ENCODE measurements at regions not wholly inside any gene's neighbourhood (a gene's known extent, or its start where the extent isn't known, plus 50 kb on each side); places are given as distances from the start of the nearest gene placed in this dataset.
"Not testable (repeated sequence)": the region's sequence is repeated elsewhere in the genome, so short reads cannot be mapped to it uniquely, and the experiment has no call there.

- DNase-seq: no peak
Observed at GRCh38 chr12:126404293-126404881, 1339.2 kb downstream of the AACS start.

GRCh38 chr12:126418400-126418799 is 1353.2 kb downstream of the AACS start:
- DNase-seq: no peak

- no peak for DNase-seq
Observed at GRCh38 chr12:126419131-126419530, 1353.9 kb downstream of the AACS start.

- no peak for DNase-seq
Observed at GRCh38 chr12:126424696-126425095, 1359.5 kb downstream of the AACS start.

GRCh38 chr12:126425264-126425663 is 1360.0 kb downstream of the AACS start:
- DNase-seq: no peak

- no peak for DNase-seq
Observed at GRCh38 chr12:126428769-126429168, 1363.5 kb downstream of the AACS start.

- no peak for DNase-seq
Observed at GRCh38 chr12:126430921-126431320, 1365.7 kb downstream of the AACS start.

- no peak for DNase-seq
Observed at GRCh38 chr12:126431767-126432166, 1366.5 kb downstream of the AACS start.

- no peak for DNase-seq
Observed at GRCh38 chr12:126432780-126433179, 1367.5 kb downstream of the AACS start.

- DNase-seq: no peak
Observed at GRCh38 chr12:126434412-126434985, 1369.3 kb downstream of the AACS start.

GRCh38 chr12:126436041-126436440 is 1370.8 kb downstream of the AACS start:
- no peak for DNase-seq

GRCh38 chr12:126437934-126438333 is 1372.7 kb downstream of the AACS start:
- DNase-seq: no peak

- DNase-seq: no peak
Observed at GRCh38 chr12:126443977-126444376, 1378.7 kb downstream of the AACS start.

- no peak for DNase-seq
Observed at GRCh38 chr12:126447346-126447745, 1382.1 kb downstream of the AACS start.

- no peak for DNase-seq
Observed at GRCh38 chr12:126451809-126452208, 1386.6 kb downstream of the AACS start.

GRCh38 chr12:126452686-126453085 is 1387.5 kb downstream of the AACS start:
- not testable (repeated sequence) for DNase-seq

GRCh38 chr12:126454581-126454980 is 1389.3 kb downstream of the AACS start:
- DNase-seq: no peak

- no peak for DNase-seq
Observed at GRCh38 chr12:126457776-126458175, 1392.5 kb downstream of the AACS start.

GRCh38 chr12:126464153-126464552 is 1398.9 kb downstream of the AACS start:
- no peak for DNase-seq

- no peak for DNase-seq
Observed at GRCh38 chr12:126469211-126469610, 1404.0 kb downstream of the AACS start.

- DNase-seq: no peak
Observed at GRCh38 chr12:126474703-126475102, 1409.5 kb downstream of the AACS start.

GRCh38 chr12:126480451-126480850 is 1415.2 kb downstream of the AACS start:
- DNase-seq: no peak

- DNase-seq: no peak
Observed at GRCh38 chr12:126481688-126482087, 1416.5 kb downstream of the AACS start.

- DNase-seq: no peak
Observed at GRCh38 chr12:126482238-126482889, 1417.1 kb downstream of the AACS start.
